ENCODE measurements at regions not wholly inside any gene's neighbourhood (a gene's known extent, or its start where the extent isn't known, plus 50 kb on each side); places are given as distances from the start of the nearest gene placed in this dataset.

DNA sequence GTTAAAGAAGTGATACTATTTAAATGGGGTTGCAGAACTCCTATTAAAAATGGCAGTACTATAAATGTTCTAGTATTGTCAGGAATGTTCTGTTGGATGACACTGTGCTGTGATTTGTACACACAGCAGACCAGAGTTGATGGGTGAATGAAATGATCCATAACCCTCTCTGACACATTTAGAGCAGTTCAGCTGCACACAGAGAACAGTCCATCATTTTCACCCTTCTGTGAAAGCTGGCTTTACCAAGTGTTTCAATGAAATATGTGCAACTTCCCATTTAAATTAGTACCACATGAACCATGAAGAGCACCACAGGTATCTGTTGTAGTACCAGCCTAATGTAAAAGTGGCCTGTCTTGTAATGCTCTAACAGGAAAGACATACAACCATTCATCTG lies 981.4 kb downstream of the TMEM182 start:
- TF ChIP-seq POLR2A (IDR thresholded peaks at IDR 0.05) = no peak
- TF ChIP-seq CTCF (IDR thresholded peaks at IDR 0.05 in 8 of 11, conservative IDR thresholded peaks at IDR 0.05 in 3 of 11) = no peak

All from spleen (tissue), 7 donors.